ENCODE measurements at regions not wholly inside any gene's neighbourhood (a gene's known extent, or its start where the extent isn't known, plus 50 kb on each side); places are given as distances from the start of the nearest gene placed in this dataset.

DNA sequence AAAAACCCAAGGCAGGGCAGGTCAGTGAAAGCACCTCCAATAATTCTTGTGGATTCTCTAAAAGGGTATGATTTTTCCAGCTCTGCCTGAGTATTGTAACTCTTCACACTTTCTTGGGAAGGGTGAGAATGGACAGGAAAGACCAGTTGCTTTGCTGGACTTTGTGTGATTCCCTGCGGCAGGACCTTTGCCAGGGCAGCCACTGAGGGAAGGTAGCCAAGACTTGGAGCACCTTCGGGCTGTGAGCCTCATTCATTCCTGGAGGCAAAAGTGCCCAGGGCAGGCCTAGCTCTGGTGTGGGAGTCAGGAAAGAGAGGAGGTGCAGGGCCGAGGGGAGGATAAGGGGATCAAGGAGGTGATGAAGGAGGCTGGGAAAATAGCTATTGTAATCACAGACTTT, 80.2 kb downstream of the VCPKMT start:
- TF ChIP-seq, protein P1, sequence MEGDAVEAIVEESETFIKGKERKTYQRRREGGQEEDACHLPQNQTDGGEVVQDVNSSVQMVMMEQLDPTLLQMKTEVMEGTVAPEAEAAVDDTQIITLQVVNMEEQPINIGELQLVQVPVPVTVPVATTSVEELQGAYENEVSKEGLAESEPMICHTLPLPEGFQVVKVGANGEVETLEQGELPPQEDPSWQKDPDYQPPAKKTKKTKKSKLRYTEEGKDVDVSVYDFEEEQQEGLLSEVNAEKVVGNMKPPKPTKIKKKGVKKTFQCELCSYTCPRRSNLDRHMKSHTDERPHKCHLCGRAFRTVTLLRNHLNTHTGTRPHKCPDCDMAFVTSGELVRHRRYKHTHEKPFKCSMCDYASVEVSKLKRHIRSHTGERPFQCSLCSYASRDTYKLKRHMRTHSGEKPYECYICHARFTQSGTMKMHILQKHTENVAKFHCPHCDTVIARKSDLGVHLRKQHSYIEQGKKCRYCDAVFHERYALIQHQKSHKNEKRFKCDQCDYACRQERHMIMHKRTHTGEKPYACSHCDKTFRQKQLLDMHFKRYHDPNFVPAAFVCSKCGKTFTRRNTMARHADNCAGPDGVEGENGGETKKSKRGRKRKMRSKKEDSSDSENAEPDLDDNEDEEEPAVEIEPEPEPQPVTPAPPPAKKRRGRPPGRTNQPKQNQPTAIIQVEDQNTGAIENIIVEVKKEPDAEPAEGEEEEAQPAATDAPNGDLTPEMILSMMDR (IDR thresholded peaks at IDR 0.05), result no peak
- TF ChIP-seq POLR2A (IDR thresholded peaks at IDR 0.05), result no peak
